NOMO-1 treated with DMSO at 0.1 percent for 48 hours (cell line): ENCODE measurements at regions not wholly inside any gene's neighbourhood (a gene's known extent, or its start where the extent isn't known, plus 50 kb on each side); places are given as distances from the start of the nearest gene placed in this dataset.

Experiments used
- DNase-seq: peaks from one replicate; lab custom pipeline; 2025; ENCODE audit not compliant: unreplicated experiment; lab: John Stamatoyannopoulos, UW

DNA sequence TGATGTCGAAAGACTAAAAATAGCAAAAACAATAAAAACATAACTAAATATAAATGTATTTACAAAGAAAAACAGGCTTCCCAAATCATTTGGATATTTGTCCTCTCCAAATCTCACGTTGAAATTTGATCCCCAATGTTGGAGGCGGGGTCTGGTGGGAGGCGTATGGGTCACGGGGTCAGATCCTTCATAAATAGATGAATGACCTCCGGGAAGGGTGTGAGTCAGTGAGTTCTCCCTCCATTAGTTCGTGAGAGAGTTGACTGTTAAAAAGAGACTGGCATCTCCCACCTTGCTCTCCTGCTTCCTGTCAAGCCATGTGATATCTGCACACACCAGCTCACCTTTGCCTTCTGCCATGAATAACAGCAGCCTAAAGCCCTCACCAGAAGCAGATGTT, 703.0 kb downstream of the TMEM182 start:
- DNase-seq = no peak

DNA sequence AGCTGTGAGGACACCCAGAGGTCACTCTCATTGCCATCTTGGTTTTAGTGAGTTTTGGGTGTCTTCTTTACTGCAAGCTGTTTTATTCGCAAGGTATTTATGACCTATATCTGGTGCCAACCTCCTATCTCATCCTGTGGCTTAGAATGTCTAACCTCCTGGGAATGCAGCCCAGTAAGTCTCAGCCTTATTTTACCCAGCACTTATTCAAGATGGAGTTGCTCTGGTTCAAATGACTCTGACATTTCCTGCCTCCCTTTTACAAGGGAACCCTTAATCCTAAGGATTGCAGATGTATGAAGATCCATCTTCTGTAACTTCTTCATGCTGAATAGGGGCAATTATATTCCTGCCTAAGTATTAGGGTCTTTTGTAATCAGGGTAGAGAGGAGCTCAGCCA, 708.0 kb downstream of the TMEM182 start:
- no peak for DNase-seq

DNA sequence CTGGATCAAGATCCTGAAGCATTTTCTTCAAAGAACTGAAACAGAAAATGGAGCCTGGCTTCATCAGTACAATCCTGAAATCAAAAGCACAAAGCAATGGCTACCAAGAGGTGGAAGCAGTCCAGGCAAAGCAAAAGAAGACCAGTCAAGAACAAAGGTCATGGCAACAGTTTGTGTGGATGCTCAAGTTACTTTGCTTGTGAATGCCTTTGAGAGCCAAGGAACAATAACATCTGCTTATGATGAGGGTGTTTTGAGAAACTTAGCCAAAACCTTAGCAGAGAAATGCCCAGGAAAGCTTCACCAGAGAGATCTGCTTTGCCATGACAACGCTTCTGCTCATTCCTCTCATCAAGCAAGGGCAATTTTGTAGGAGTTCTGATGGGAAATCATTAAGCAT, 723.1 kb downstream of the TMEM182 start:
- no peak for DNase-seq

DNA sequence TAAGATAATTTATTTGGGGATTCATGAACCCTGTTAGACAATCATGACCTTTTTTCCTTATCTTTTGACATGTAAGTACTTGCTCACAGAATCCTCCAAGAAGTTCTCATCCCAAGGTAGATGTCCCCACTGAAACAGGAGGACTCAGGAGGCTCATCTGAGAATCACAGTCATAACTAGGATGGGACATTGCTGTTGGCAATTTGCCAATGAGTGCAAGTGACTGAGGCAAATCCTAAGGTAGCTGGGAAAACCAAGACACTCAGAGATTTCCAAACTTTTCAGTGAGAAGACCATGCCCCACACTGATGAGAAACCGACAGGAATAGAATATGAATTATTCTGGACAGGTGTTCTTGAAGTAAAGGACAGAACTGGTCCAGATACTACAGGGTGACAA, 735.0 kb downstream of the TMEM182 start:
- no peak for DNase-seq

GRCh38 chr2:103506812-103507211, 745.0 kb downstream of the TMEM182 start:
- no peak for DNase-seq

DNA sequence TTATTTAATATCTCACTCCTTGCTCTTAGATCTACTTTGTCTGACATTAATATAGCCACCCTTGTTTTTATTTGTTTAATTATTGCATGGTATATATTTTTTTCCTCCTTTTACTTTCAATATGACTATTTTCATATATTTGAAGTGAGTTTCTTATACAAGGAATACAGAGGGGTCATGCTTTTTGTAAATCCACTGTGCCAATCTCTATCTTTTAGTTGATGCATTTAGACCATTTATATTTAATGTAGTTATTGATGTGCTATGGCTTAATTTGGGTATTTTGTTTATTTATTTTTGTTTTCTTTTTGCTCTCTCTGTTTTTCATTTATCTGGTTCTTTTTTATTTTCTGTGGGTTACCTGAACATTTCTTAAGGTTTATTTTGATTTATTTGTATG, 750.6 kb downstream of the TMEM182 start:
- no peak for DNase-seq

DNA sequence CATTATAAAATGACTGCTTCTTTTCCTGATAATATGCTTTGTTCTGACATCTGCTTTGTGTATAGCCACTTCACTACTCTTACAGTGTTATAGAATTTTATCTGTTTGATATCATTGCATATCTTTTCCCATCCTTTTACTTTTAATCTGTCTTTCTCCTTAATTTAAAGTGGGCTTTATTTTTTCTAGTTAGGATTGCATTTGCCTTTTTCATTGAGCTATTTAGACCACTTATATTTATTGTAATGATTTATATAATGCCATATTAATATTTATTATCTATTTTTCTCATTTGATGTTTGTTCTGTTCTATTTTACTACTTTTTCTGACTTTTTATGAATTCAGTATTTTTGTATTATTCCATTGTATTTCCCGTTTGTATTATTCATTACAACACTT, 758.7 kb downstream of the TMEM182 start:
- no peak for DNase-seq

GRCh38 chr2:103525756-103526155, 763.9 kb downstream of the TMEM182 start:
- no peak for DNase-seq

DNA sequence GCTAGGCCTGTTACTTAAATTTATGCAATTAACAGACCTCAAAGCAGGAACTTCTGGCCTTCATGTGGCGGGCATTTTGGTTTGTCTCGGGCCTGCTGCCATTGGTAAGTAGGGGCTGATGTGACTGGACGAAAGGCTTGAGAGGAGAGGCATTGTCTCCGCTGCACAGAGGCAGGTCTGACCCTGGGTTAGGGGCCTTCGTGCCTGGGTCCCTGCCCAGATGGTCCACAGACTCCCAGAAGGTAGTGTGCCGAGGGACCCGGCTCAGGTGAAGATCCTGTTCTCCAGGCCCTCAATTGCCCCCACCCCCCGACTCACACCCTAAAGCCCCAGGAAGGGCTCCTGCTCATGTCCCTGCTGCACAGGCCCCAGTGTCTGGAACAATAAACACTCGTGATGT, 764.9 kb downstream of the TMEM182 start:
- DNase-seq = no peak

DNA sequence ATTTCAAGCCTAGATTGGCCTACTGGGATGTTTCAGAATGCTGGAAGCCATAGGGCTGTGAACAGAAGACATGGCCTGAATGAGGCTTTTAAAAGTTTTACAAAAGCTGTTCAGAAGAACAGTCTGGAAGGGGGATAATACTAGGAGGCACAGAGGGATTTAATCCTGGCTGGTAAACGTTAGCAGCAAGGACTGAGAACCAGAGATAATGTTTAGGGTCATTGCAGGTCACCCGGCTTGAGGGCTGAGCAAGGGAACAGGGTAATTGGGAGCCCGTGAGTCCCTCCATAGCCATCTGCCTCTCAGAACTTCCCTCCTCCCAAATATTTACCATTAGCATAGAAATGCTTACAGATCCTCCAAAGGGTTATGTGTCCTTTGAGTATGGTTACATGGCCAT, 765.4 kb downstream of the TMEM182 start:
- no peak for DNase-seq

- no peak for DNase-seq
Measured at GRCh38 chr2:103529798-103530502, 768.1 kb downstream of the TMEM182 start.

DNA sequence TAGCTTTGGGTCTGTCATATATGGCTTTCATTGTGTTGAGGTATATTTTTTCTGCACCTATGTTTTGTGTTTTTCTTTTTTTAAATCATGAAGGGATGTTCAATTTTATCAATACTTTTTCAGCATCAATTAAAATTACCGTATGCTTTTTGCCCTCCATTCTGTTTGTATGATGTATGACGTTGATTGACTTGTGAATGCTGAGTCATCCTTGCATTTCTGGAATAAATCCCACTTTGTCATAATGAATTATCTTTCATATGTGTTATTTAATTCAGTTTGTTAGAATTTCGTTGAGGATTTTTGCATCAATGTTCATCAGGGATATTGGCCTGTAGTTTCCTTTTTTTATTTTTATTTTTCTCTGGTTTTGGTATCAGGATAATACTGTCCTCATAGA, 790.9 kb downstream of the TMEM182 start:
- DNase-seq = no peak

GRCh38 chr2:103594823-103595222, 833.0 kb downstream of the TMEM182 start:
- DNase-seq = no peak

DNA sequence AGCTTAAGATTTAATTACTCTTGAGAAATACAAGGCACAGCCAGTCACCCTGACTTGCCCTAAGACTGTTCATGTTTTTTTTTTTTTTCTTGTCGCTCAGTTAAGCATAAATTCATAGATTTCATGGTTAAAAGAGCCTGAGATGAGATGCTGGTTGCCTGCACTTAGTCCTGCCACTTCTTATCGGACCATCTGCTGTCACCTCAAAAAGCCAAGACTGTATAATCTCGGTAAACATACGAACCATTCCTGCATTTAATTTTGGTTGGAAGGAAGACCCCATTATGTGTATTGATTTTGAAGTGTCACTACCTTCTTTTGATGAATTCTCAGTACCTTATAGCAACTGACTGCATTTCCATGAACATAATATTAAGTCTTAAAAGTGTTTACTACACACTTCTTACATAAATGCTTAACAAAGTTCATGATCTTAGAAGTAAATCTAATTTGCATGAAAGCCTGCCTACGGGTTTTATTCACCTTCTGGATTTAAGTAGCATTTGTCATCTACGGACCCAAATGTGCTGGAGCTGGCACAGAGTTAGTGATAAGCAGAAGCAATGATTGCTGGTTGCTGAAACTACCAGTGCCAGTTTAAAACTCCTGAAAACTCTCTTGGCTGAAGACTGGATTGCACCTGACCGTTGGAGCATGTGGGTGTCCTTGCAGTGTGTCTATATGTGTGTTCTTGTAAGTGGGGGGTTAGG, 843.4 kb downstream of the TMEM182 start:
- DNase-seq = no peak

GRCh38 chr2:103615611-103616105, 853.8 kb downstream of the TMEM182 start:
- no peak for DNase-seq

GRCh38 chr2:103616891-103617290, 855.1 kb downstream of the TMEM182 start:
- DNase-seq = no peak

GRCh38 chr2:103618112-103618511, 856.3 kb downstream of the TMEM182 start:
- no peak for DNase-seq

GRCh38 chr2:103627301-103627700, 865.5 kb downstream of the TMEM182 start:
- no peak for DNase-seq

DNA sequence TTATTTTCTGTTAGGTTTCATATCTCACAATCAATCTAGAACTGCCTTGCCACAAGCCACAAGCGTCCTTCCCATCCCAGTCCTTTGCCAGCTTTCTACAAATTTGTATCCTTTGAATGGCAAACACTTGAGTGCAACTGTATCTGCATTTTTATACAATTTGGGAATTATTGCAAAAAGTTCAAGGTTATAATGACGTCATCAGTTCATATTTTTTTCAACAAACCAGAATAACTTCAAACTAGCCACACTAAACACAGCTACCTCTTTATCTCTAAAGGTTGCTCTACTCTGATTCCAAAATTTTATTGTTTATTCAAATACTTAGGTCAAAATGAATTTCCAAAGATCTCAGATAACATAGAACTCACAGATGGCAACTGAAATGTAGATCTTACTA, 877.1 kb downstream of the TMEM182 start:
- no peak for DNase-seq

GRCh38 chr2:103656558-103656957, 894.7 kb downstream of the TMEM182 start:
- no peak for DNase-seq

- DNase-seq = no peak
Measured at GRCh38 chr2:103660519-103660918, 898.7 kb downstream of the TMEM182 start.

- DNase-seq = no peak
Measured at GRCh38 chr2:103660947-103661346, 899.1 kb downstream of the TMEM182 start.

DNA sequence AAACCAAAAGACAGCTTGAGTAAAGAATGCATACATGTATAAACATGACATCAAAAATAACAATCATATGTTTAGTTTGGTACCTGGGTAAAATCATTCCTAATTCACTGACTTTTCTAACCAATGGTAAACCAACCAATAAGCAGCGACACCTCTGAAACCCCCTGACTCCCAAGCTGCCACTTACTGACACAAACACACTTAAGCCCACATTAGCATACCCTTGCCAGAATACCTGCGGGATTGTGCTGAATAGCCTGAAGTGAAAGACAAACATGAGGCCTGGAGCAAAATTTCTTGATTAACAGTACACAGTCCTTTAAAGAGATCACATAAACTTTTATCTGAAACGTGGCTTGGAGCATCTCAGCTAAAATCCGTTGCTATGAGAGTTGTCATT, 902.9 kb downstream of the TMEM182 start:
- DNase-seq = no peak
